GM23248 (cell line): ENCODE measurements at regions not wholly inside any gene's neighbourhood (a gene's known extent, or its start where the extent isn't known, plus 50 kb on each side); places are given as distances from the start of the nearest gene placed in this dataset.

ENCODE experiments used
- DNase-seq: peaks from one replicate; pipeline ENCODE4 v3.0.0-alpha.2; 2015
- H2AFZ ChIP-seq: fragments of 200-600 bp; sonication (generic); 2 replicates; pipeline ENCODE4 v1.6.1; 2016; ENCODE audit warnings: antibody characterized with exemption
- H3F3A ChIP-seq: fragments of 200-600 bp; sonication (generic); 2 replicates; pipeline ENCODE4 v1.6.1; 2016; ENCODE audit warnings: mild to moderate bottlenecking, antibody characterized with exemption, mixed run types; ENCODE audit not compliant: insufficient read depth
- H3K27ac ChIP-seq: fragments of 200-600 bp; sonication (generic); 2 replicates; pipeline ENCODE4 v1.5.1; 2016; ENCODE audit warnings: mild to moderate bottlenecking
- H3K27me3 ChIP-seq: fragments of 200-600 bp; sonication (generic); replicated peaks from 2 replicates; pipeline ENCODE4 v1.6.1; 2016; ENCODE audit warnings: mild to moderate bottlenecking; ENCODE audit not compliant: insufficient read depth
- H3K36me3 ChIP-seq: fragments of 200-600 bp; sonication (generic); 2 replicates; pipeline ENCODE4 v1.6.1; 2016; ENCODE audit warnings: low read depth, mild to moderate bottlenecking
- H3K4me1 ChIP-seq: fragments of 200-600 bp; sonication (generic); 2 replicates; pipeline ENCODE4 v1.6.1; 2016; ENCODE audit warnings: mild to moderate bottlenecking; ENCODE audit not compliant: insufficient read depth
- H3K4me2 ChIP-seq: fragments of 200-600 bp; sonication (generic); one replicate; pipeline ENCODE4 v1.6.1; 2016; ENCODE audit warnings: mild to moderate bottlenecking; ENCODE audit not compliant: unreplicated experiment
- H3K4me3 ChIP-seq: fragments of 200-600 bp; sonication (generic); 2 replicates; pipeline ENCODE4 v1.5.1; 2016; ENCODE audit warnings: mild to moderate bottlenecking
- H3K79me2 ChIP-seq: fragments of 200-600 bp; sonication (generic); 2 replicates; pipeline ENCODE4 v1.6.1; 2016; ENCODE audit warnings: mild to moderate bottlenecking; ENCODE audit not compliant: insufficient read depth
- H3K9ac ChIP-seq: fragments of 200-600 bp; sonication (generic); 2 replicates; pipeline ENCODE4 v1.6.1; 2016; ENCODE audit warnings: mild to moderate bottlenecking
- H3K9me2 ChIP-seq: fragments of 200-600 bp; sonication (generic); 2 replicates; pipeline ENCODE4 v1.6.1; 2016; ENCODE audit warnings: mixed run types, mild to moderate bottlenecking, moderate library complexity; ENCODE audit not compliant: insufficient read depth
- H3K9me3 ChIP-seq: fragments of 200-600 bp; sonication (generic); one replicate; pipeline ENCODE4 v1.6.1; 2017; ENCODE audit warnings: low read depth
- H4K20me1 ChIP-seq: fragments of 200-600 bp; sonication (generic); 2 replicates; pipeline ENCODE4 v1.6.0; 2016; ENCODE audit not compliant: insufficient read depth
- EZH2 ChIP-seq: fragments of 200-600 bp; sonication (generic); IDR thresholded peaks from 2 replicates; pipeline ENCODE4 v1.6.1; 2018; ENCODE audit warnings: antibody characterized with exemption, mild to moderate bottlenecking; ENCODE audit not compliant: insufficient read depth, poor library complexity, severe bottlenecking
- EZH2phosphoT487 ChIP-seq: fragments of 200-600 bp; sonication (generic); IDR thresholded peaks from 2 replicates; pipeline ENCODE4 v1.6.1; 2018; ENCODE audit warnings: antibody characterized with exemption, moderate library complexity, mild to moderate bottlenecking, low read depth; ENCODE audit not compliant: insufficient read depth
- WGBS, 2 experiments: methylation state at CpG; one replicate each; pipeline ENCODE4 v1.1.6; 2015 to 2017; ENCODE audit warnings: low lambda C conversion rate in 2 of 2, low coverage in 1 of 2; ENCODE audit errors: missing lambda C conversion rate in 2 of 2; 5-methylcytosine and 5-hydroxymethylcytosine counted together
- in situ Hi-C: fragments of 300-500 bp; cut with MboI; formaldehyde crosslinking; loops from 2 replicates; pipeline ENCODE4 v1.15.0; 2020

GRCh38 chr22:22070371-22070824 is 87.8 kb upstream of the TOP3B start:
- no peak for DNase-seq
- no peaks in the 10 kb centered on the region for H3K36me3 ChIP-seq
- WGBS, 2 experiments, result 11 to 14% methylated on average over 2 of the region's 2 CpGs
- no peak overlapping the region for H3K4me3 ChIP-seq
- H3K4me1 ChIP-seq, result no peaks in the 10 kb centered on the region
- H3K4me2 ChIP-seq, result no peak overlapping the region
- H3K27ac ChIP-seq, result no peak overlapping the region
- H3K9me3 ChIP-seq, result no peaks in the 10 kb centered on the region
- in situ Hi-C loops, result no loop called here
- H3K27me3 ChIP-seq, result peaks cover 16% of the 10 kb centered on the region
- H2AFZ ChIP-seq, result no peak overlapping the region
- no peaks in the 10 kb centered on the region for H3K9me2 ChIP-seq
- H4K20me1 ChIP-seq, result no peaks in the 10 kb centered on the region
- H3K79me2 ChIP-seq, result no peaks in the 10 kb centered on the region
- no peaks in the 10 kb centered on the region for H3F3A ChIP-seq
- H3K9ac ChIP-seq, result no peak overlapping the region
- TF ChIP-seq EZH2 (no peak), EZH2phosphoT487 (no peak)

- no peak overlapping the region for H3K4me2 ChIP-seq
- no peaks in the 10 kb centered on the region for H3F3A ChIP-seq
- no peak for TF ChIP-seq EZH2phosphoT487
- no peak for TF ChIP-seq EZH2
- H3K4me3 ChIP-seq, result no peak overlapping the region
- H3K79me2 ChIP-seq, result no peaks in the 10 kb centered on the region
- in situ Hi-C loops, result no loop called here
- no peak overlapping the region for H3K27ac ChIP-seq
- H3K9me2 ChIP-seq, result no peaks in the 10 kb centered on the region
- WGBS, 2 experiments, result 44 to 59% methylated on average over 6 of the region's 6 CpGs
- H2AFZ ChIP-seq, result no peak overlapping the region
- H3K4me1 ChIP-seq, result no peaks in the 10 kb centered on the region
- DNase-seq, result no peak
- no peak overlapping the region for H3K9ac ChIP-seq
- H4K20me1 ChIP-seq, result no peaks in the 10 kb centered on the region
- no peaks in the 10 kb centered on the region for H3K9me3 ChIP-seq
- no peaks in the 10 kb centered on the region for H3K36me3 ChIP-seq
- H3K27me3 ChIP-seq, result peaks cover 16% of the 10 kb centered on the region
These were observed 87.1 kb upstream of the TOP3B start for GRCh38 chr22:22069450-22070370.

GRCh38 chr22:22068657-22069056 is 86.1 kb upstream of the TOP3B start:
- H3K9ac ChIP-seq, result no peak overlapping the region

GRCh38 chr22:22068025-22068424 is 85.4 kb upstream of the TOP3B start:
- Histone ChIP-seq H3K27me3 (peaks cover 12% of the 10 kb centered on the region), H2AFZ (no peak overlapping the region), H3K79me2 (no peaks in the 10 kb centered on the region), H3F3A (no peaks in the 10 kb centered on the region), H3K4me1 (no peaks in the 10 kb centered on the region), H4K20me1 (no peaks in the 10 kb centered on the region), H3K9me2 (no peaks in the 10 kb centered on the region), H3K36me3 (no peaks in the 10 kb centered on the region), H3K4me2 (no peak overlapping the region), H3K9me3 (no peaks in the 10 kb centered on the region), H3K4me3 (no peak overlapping the region), H3K27ac (no peak overlapping the region), H3K9ac (no peak overlapping the region)
- WGBS, 2 experiments, result 15 to 23% methylated on average over 2 of the region's 2 CpGs
- in situ Hi-C loops, result no loop called here
- TF ChIP-seq EZH2phosphoT487, result no peak
- no peak for TF ChIP-seq EZH2
- no peak for DNase-seq

More at GRCh38 chr22:22068657-22069056, 86.1 kb upstream of the TOP3B start:
- Histone ChIP-seq H3F3A (no peaks in the 10 kb centered on the region), H3K27me3 (peaks cover 12% of the 10 kb centered on the region), H3K9me3 (no peaks in the 10 kb centered on the region), H3K4me1 (no peaks in the 10 kb centered on the region), H4K20me1 (no peaks in the 10 kb centered on the region), H3K4me2 (no peak overlapping the region), H3K79me2 (no peaks in the 10 kb centered on the region), H2AFZ (no peak overlapping the region), H3K36me3 (no peaks in the 10 kb centered on the region), H3K27ac (no peak overlapping the region), H3K9me2 (no peaks in the 10 kb centered on the region), H3K4me3 (no peak overlapping the region)
- no peak for DNase-seq
- WGBS, 2 experiments, result 1 to 7% methylated on average over 2 of the region's 2 CpGs
- in situ Hi-C loops, result no loop called here
- TF ChIP-seq EZH2 (no peak), EZH2phosphoT487 (no peak)
